Transverse colon (tissue), 3 donors: ENCODE measurements at regions not wholly inside any gene's neighbourhood (a gene's known extent, or its start where the extent isn't known, plus 50 kb on each side); places are given as distances from the start of the nearest gene placed in this dataset.

ENCODE experiments used
- CTCF ChIP-seq, 5 experiments: fragments of 200-600 bp in 3 of 5; fragments of 450-650 bp in 2 of 5; sonication (generic) in 3 of 5; IDR thresholded peaks; 1 replicate in 2 of 5; 2 replicates in 3 of 5; pipeline ENCODE4 v1.5.1; 2016 to 2017; ENCODE audit warnings: antibody characterized with exemption in 5 of 5, inconsistent platforms in 3 of 5, mild to moderate bottlenecking in 2 of 5, moderate library complexity in 1 of 5
- POLR2A ChIP-seq: fragments of 450-650 bp; IDR thresholded peaks from one replicate; pipeline ENCODE4 v1.6.1; 2016; ENCODE audit warnings: antibody characterized with exemption, mild to moderate bottlenecking, moderate library complexity

GRCh38 chr18:56326336-56327072, 311.9 kb downstream of the TXNL1 start:
- TF ChIP-seq CTCF (IDR thresholded peaks at IDR 0.05) (no peak), POLR2A (no peak)
